8988T (cell line): ENCODE measurements at regions not wholly inside any gene's neighbourhood (a gene's known extent, or its start where the extent isn't known, plus 50 kb on each side); places are given as distances from the start of the nearest gene placed in this dataset.
A peak's percentile ranks its signal among the peaks of the same experiment; 100 is the strongest.

Experiments used
- DNase-seq: peaks from one replicate; pipeline ENCODE4 v3.0.0; 2011

- DNase-seq: no peak
Observed at GRCh38 chr11:10641912-10642697, 51.5 kb downstream of the IRAG1 start.

GRCh38 chr11:10641177-10641911 lies 52.2 kb downstream of the IRAG1 start:
- no peak for DNase-seq

- no peak for DNase-seq
Observed at GRCh38 chr11:10640308-10640707, 53.2 kb downstream of the IRAG1 start.

- DNase-seq: no peak
Observed at GRCh38 chr11:10639350-10639749, 54.2 kb downstream of the IRAG1 start.

GRCh38 chr11:10638316-10638925 lies 55.1 kb downstream of the IRAG1 start:
- DNase-seq: no peak

GRCh38 chr11:10637731-10638151 lies 55.8 kb downstream of the IRAG1 start:
- no peak for DNase-seq

GRCh38 chr11:10634407-10634806 lies 59.1 kb downstream of the IRAG1 start:
- DNase-seq: no peak

GRCh38 chr11:10633261-10633660 lies 60.3 kb downstream of the IRAG1 start:
- DNase-seq: no peak

- no peak for DNase-seq
Observed at GRCh38 chr11:10632483-10632882, 61.1 kb downstream of the IRAG1 start.

- no peak for DNase-seq
Observed at GRCh38 chr11:10631761-10632160, 61.8 kb downstream of the IRAG1 start.

GRCh38 chr11:10629411-10630002 lies 61.0 kb upstream of the LYVE1 start:
- DNase-seq: no peak

- DNase-seq: no peak
Observed at GRCh38 chr11:10628508-10629236, 60.2 kb upstream of the LYVE1 start.

GRCh38 chr11:10627816-10628215 lies 59.4 kb upstream of the LYVE1 start:
- no peak for DNase-seq

- DNase-seq: no peak
Observed at GRCh38 chr11:10627291-10627690, 58.8 kb upstream of the LYVE1 start.

- DNase-seq: no peak
Observed at GRCh38 chr11:10625982-10626311, 57.5 kb upstream of the LYVE1 start.

- DNase-seq: no peak
Observed at GRCh38 chr11:10625281-10625981, 57.0 kb upstream of the LYVE1 start.

- peak; percentile 72 for DNase-seq
Observed at GRCh38 chr11:10623797-10624761, 55.6 kb upstream of the LYVE1 start.

- DNase-seq: no peak
Observed at GRCh38 chr11:10622957-10623791, 54.7 kb upstream of the LYVE1 start.

- DNase-seq: no peak
Observed at GRCh38 chr11:10622108-10622507, 53.6 kb upstream of the LYVE1 start.

GRCh38 chr11:10619131-10619680 lies 50.7 kb upstream of the LYVE1 start:
- DNase-seq: no peak
